Spleen (tissue), 7 donors: ENCODE measurements at regions not wholly inside any gene's neighbourhood (a gene's known extent, or its start where the extent isn't known, plus 50 kb on each side); places are given as distances from the start of the nearest gene placed in this dataset.

Experiments
- POLR2A ChIP-seq, 3 donors: fragments of 450-650 bp; IDR thresholded peaks; one replicate each; pipeline ENCODE4 v1.5.1; 2017; ENCODE audit warnings: antibody characterized with exemption in 3 of 3, mild to moderate bottlenecking in 1 of 3
- POLR2AphosphoS5 ChIP-seq, 3 donors: sonication (generic); formaldehyde crosslinking; IDR thresholded peaks; one replicate each; pipeline ENCODE4 v1.5.1; 2017; ENCODE audit warnings: antibody characterized with exemption in 3 of 3
- TF ChIP-seq, protein P1 (sequence below), 11 experiments: fragments of 200-600 bp in 7 of 11; fragments of 450-650 bp in 4 of 11; sonication (generic) in 4 of 11; IDR thresholded peaks in 8 of 11; conservative IDR thresholded peaks in 3 of 11; 1 replicate in 7 of 11; 2 replicates in 4 of 11; pipeline versions ENCODE4 v1.4.0 to v1.8.0; 2016 to 2021; ENCODE audit warnings: antibody characterized with exemption in 11 of 11, inconsistent platforms in 4 of 11, mild to moderate bottlenecking in 1 of 11
- donor health status: DM: no; HTN: no; CAD: no; lungs with moderate emphysema.
- donor health status: DM: no; HTN: no; CAD: no.
- donor health status: DM: no; HTN: no; CAD: no.

DNA sequence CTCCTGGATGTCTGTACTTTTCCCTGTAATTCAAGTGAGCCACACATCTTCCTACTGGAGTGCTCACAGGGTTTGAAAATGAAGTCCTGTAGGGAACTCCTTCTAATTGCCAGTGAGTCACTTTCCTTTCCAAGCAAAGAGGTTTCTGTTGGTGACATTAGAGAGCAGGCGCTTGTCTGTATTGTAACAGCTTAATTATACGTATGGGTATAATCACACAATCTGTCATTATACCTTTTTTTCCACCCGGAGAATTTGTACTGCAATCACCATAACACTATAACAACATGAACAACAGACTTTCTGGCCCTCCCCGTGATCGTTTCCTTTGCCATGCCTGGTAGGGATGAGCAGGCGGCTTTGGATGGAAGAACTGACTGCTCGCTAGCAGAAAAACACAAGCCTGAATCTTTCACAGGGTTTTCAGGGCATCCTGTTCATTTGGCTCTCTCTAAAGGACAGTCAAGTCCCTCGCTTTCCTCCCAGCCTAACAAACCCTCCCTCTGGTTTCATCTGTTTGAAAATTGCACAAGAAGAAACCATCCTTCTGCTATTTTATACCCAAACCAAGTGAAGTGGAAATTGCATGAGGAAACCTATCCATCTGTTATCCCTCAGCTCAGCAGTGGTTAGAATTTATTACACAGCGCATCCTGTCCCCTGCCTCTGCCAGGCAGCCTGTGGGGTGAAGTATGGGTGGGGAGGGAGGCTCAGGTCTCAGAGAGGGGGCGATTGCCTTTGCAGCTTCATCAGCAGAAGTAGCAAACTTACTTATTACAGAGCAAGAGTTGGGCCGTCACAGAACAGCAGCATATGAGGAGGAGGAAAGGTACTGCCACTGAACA, 307.0 kb upstream of the TLE4 start:
- TF ChIP-seq POLR2A (IDR thresholded peaks at IDR 0.05), result no peak
- TF ChIP-seq, protein P1, sequence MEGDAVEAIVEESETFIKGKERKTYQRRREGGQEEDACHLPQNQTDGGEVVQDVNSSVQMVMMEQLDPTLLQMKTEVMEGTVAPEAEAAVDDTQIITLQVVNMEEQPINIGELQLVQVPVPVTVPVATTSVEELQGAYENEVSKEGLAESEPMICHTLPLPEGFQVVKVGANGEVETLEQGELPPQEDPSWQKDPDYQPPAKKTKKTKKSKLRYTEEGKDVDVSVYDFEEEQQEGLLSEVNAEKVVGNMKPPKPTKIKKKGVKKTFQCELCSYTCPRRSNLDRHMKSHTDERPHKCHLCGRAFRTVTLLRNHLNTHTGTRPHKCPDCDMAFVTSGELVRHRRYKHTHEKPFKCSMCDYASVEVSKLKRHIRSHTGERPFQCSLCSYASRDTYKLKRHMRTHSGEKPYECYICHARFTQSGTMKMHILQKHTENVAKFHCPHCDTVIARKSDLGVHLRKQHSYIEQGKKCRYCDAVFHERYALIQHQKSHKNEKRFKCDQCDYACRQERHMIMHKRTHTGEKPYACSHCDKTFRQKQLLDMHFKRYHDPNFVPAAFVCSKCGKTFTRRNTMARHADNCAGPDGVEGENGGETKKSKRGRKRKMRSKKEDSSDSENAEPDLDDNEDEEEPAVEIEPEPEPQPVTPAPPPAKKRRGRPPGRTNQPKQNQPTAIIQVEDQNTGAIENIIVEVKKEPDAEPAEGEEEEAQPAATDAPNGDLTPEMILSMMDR (IDR thresholded peaks at IDR 0.05 in 8 of 11, conservative IDR thresholded peaks at IDR 0.05 in 3 of 11), result no peak
- no peak for TF ChIP-seq POLR2AphosphoS5 (IDR thresholded peaks at IDR 0.05)
